SU-DHL-6 (cell line): ENCODE measurements at regions not wholly inside any gene's neighbourhood (a gene's known extent, or its start where the extent isn't known, plus 50 kb on each side); places are given as distances from the start of the nearest gene placed in this dataset.
"Not testable (repeated sequence)": the region's sequence is repeated elsewhere in the genome, so short reads cannot be mapped to it uniquely, and the experiment has no call there.

Source experiments
- H2AFZ ChIP-seq: fragments of 200-600 bp; sonication (generic); 2 replicates; pipeline ENCODE4 v1.6.1; 2014; ENCODE audit warnings: low read depth, mild to moderate bottlenecking, moderate library complexity, mixed read lengths, antibody characterized with exemption, low read length; ENCODE audit not compliant: severe bottlenecking
- H3F3A ChIP-seq: fragments of 200-600 bp; shearing (Covaris generic); 2 replicates; pipeline ENCODE4 v1.6.0; 2016; ENCODE audit warnings: antibody characterized with exemption, mild to moderate bottlenecking; ENCODE audit not compliant: insufficient read depth
- H3K27ac ChIP-seq: fragments of 200-600 bp; sonication (generic); 2 replicates; pipeline ENCODE4 v1.5.1; 2016; ENCODE audit warnings: low read depth, mild to moderate bottlenecking, low read length, moderate library complexity, mixed read lengths
- H3K27me3 ChIP-seq: fragments of 200-600 bp; sonication (generic), shearing (Covaris generic); 2 replicates; pipeline ENCODE4 v1.6.0; 2014; ENCODE audit warnings: mild to moderate bottlenecking, low read length
- H3K36me3 ChIP-seq: fragments of 200-600 bp; sonication (generic); 2 replicates; pipeline ENCODE4 v1.6.1; 2014; ENCODE audit warnings: mild to moderate bottlenecking, low read length, mixed read lengths
- H3K4me2 ChIP-seq: fragments of 300-600, 200-600 bp; shearing (Covaris generic), sonication (generic); 2 replicates; pipeline ENCODE4 v1.6.0; 2014; ENCODE audit warnings: low read length, low read depth, mild to moderate bottlenecking; ENCODE audit not compliant: poor library complexity, severe bottlenecking
- H3K4me3 ChIP-seq: fragments of 200-600 bp; sonication (generic); 2 replicates; pipeline ENCODE4 v1.5.1; 2014; ENCODE audit warnings: antibody characterized with exemption, low read length, mild to moderate bottlenecking, mixed read lengths; ENCODE audit not compliant: insufficient read depth, poor library complexity, severe bottlenecking
- H3K79me2 ChIP-seq: fragments of 200-600 bp; sonication (generic); 2 replicates; pipeline ENCODE4 v1.6.1; 2014; ENCODE audit warnings: mild to moderate bottlenecking, low read length, moderate library complexity; ENCODE audit not compliant: insufficient read depth
- H3K9ac ChIP-seq: fragments of 200-600 bp; sonication (generic); 2 replicates; pipeline ENCODE4 v1.7.0; 2014; ENCODE audit warnings: mild to moderate bottlenecking, low read length
- H3K9me2 ChIP-seq: fragments of 200-600 bp; sonication (generic); replicated peaks from 2 replicates; pipeline ENCODE4 v1.6.1; 2014; ENCODE audit warnings: low read length; ENCODE audit not compliant: insufficient read depth
- H3K9me3 ChIP-seq: fragments of 200-600 bp; sonication (generic); 2 replicates; pipeline ENCODE4 v1.6.1; 2014; ENCODE audit warnings: low read length, mixed read lengths; ENCODE audit not compliant: insufficient read depth
- H4K20me1 ChIP-seq: fragments of 200-600 bp; sonication (generic); 2 replicates; pipeline ENCODE4 v1.6.1; 2014; ENCODE audit warnings: low read depth, mild to moderate bottlenecking, antibody characterized with exemption, low read length, moderate library complexity, mixed read lengths
- EZH2phosphoT487 ChIP-seq: fragments of 200-600 bp; sonication (generic), shearing (Covaris generic); conservative IDR thresholded peaks from 2 replicates; pipeline ENCODE4 v1.6.1; 2018; ENCODE audit warnings: mild to moderate bottlenecking, antibody characterized with exemption, low read length, moderate library complexity, mixed read lengths
- TF ChIP-seq, protein P1 (sequence below): fragments of 200-600 bp; sonication (generic); IDR thresholded peaks from one replicate; pipeline ENCODE4 v1.5.1; 2017; ENCODE audit warnings: antibody characterized with exemption, mild to moderate bottlenecking, low read length, moderate library complexity; ENCODE audit not compliant: insufficient read depth, poor library complexity, severe bottlenecking

DNA sequence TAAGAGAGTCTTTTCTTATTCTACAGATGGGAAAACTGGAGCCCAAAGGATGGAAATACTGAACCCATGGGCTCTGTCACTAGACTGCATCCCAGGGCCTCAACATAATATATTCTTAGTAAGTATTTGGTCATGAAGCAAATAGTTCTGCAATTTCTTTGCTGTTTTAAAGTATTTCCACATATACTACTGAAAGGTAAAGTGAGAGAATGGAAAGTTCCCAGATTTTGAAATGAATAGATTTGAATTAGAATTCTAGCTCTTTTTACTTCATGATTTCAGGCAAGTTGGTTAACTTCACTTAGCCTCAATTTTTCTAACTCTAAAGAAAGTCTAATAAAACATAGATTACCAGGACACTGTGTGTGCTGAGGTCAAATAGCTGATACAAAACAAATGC is 95.6 kb upstream of the FGGY start:
- H3K4me2 ChIP-seq: no peak overlapping the region
- no peaks in the 10 kb centered on the region for H3F3A ChIP-seq
- H3K9me2 ChIP-seq: no peaks in the 10 kb centered on the region
- H3K27ac ChIP-seq: no peak overlapping the region
- no peak overlapping the region for H3K9ac ChIP-seq
- H4K20me1 ChIP-seq: no peaks in the 10 kb centered on the region
- H3K36me3 ChIP-seq: no peaks in the 10 kb centered on the region
- H2AFZ ChIP-seq: no peak overlapping the region
- no peaks in the 10 kb centered on the region for H3K79me2 ChIP-seq
- H3K4me3 ChIP-seq: no peak overlapping the region
- H3K27me3 ChIP-seq: no peaks in the 10 kb centered on the region
- H3K9me3 ChIP-seq: no peaks in the 10 kb centered on the region
- TF ChIP-seq, protein P1, sequence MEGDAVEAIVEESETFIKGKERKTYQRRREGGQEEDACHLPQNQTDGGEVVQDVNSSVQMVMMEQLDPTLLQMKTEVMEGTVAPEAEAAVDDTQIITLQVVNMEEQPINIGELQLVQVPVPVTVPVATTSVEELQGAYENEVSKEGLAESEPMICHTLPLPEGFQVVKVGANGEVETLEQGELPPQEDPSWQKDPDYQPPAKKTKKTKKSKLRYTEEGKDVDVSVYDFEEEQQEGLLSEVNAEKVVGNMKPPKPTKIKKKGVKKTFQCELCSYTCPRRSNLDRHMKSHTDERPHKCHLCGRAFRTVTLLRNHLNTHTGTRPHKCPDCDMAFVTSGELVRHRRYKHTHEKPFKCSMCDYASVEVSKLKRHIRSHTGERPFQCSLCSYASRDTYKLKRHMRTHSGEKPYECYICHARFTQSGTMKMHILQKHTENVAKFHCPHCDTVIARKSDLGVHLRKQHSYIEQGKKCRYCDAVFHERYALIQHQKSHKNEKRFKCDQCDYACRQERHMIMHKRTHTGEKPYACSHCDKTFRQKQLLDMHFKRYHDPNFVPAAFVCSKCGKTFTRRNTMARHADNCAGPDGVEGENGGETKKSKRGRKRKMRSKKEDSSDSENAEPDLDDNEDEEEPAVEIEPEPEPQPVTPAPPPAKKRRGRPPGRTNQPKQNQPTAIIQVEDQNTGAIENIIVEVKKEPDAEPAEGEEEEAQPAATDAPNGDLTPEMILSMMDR: no peak
- no peak for TF ChIP-seq EZH2phosphoT487

DNA sequence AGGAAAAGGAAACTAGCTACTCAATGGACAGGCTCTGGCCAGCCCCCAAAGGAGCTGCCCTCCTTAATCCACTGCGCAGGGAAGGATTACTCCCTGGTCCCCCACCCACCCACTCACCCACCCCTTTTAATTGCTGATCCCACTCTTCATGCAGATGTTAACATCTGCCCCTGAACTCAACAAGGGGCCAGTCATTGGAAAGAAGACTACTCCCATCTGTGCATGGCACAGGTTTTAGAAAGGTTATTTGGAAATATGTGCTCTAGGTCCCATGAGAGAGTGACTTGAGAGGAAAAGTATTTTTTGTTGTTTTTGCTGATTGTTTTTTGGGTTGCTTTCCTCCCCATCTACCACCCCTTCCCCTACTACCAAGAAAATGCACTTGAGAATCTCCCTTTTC is 94.4 kb upstream of the FGGY start:
- no peaks in the 10 kb centered on the region for H3K79me2 ChIP-seq
- H3F3A ChIP-seq: no peaks in the 10 kb centered on the region
- no peaks in the 10 kb centered on the region for H3K27me3 ChIP-seq
- H3K27ac ChIP-seq: no peak overlapping the region
- H3K9me2 ChIP-seq: no peaks in the 10 kb centered on the region
- H3K9me3 ChIP-seq: no peaks in the 10 kb centered on the region
- no peaks in the 10 kb centered on the region for H4K20me1 ChIP-seq
- H3K36me3 ChIP-seq: no peaks in the 10 kb centered on the region
- no peak overlapping the region for H3K9ac ChIP-seq
- H3K4me3 ChIP-seq: no peak overlapping the region
- H3K4me2 ChIP-seq: no peak overlapping the region
- TF ChIP-seq EZH2phosphoT487: no peak
- TF ChIP-seq, protein P1: no peak
- H2AFZ ChIP-seq: no peak overlapping the region

DNA sequence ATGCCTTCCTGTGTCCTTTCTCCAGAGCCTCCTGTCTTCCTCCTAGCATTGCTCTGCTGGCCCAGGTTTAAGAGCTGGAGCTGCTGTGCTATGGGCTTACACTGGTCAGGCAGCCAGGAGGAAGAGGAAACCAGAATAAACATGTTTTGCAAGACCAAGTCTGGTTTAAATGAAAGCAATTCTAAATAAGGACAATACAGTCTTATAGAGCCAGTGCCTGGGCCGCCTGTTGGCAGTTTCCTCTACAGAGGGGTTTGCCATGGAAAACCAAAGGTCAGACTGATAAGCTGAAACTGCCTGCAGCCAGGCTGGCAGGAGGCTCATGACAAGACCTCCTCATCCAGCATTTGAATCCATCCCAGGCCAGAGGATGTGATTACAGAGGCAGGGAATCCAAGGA is 92.9 kb upstream of the FGGY start:
- Histone ChIP-seq H2AFZ (no peak overlapping the region), H3K27me3 (no peaks in the 10 kb centered on the region), H4K20me1 (no peaks in the 10 kb centered on the region), H3K9ac (no peak overlapping the region), H3K9me3 (no peaks in the 10 kb centered on the region), H3K9me2 (no peaks in the 10 kb centered on the region), H3K4me3 (no peak overlapping the region), H3K27ac (no peak overlapping the region), H3K4me2 (no peak overlapping the region), H3F3A (no peaks in the 10 kb centered on the region), H3K79me2 (no peaks in the 10 kb centered on the region), H3K36me3 (no peaks in the 10 kb centered on the region)
- TF ChIP-seq, protein P1: no peak
- TF ChIP-seq EZH2phosphoT487: no peak

DNA sequence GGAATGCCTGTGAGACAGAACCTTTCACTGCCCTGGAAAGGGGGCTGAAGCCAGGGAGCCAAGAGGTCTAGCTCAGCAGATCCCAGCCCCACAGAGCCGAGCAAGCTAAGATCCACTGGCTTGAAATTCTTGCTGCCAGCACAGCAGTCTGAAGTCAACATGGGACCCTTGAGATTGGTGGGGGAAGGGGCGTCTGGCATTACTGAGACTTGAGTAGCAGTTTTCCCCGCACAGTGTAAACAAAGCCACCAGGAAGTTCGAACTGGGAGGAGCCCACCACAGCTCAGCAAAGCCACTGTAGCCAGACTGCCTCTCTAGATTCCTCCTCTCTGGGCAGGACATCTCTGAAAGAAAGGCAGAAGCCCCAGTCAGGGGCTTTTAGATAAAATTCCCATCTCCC is 90.3 kb upstream of the FGGY start:
- H3K9me3 ChIP-seq, H2AFZ ChIP-seq, H3K4me3 ChIP-seq, H3K79me2 ChIP-seq, H4K20me1 ChIP-seq, H3K9me2 ChIP-seq, H3K36me3 ChIP-seq, H3F3A ChIP-seq, H3K27ac ChIP-seq, H3K4me2 ChIP-seq, H3K9ac ChIP-seq, H3K27me3 ChIP-seq: not testable (repeated sequence)

DNA sequence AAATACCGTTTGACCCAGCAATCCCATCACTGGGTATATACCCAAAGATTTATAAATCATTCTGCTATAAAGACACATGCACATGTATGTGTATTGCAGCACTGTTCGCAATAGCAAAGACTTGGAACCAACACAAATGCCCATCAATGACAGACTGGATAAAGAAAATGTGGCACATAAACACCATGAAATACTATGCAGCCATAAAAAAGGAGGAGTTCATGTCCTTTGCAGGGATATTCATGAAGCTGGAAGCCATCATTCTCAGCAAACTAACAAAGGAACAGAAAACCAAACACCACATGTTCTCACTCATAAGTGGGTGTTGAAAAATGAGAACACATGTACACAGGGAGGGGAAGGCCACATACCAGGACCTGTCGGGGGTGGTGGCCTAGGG is 86.5 kb upstream of the FGGY start:
- not testable (repeated sequence) for H3K27ac ChIP-seq, H3K27me3 ChIP-seq, H3K9me2 ChIP-seq, H2AFZ ChIP-seq, H4K20me1 ChIP-seq, H3K9me3 ChIP-seq, H3K4me2 ChIP-seq, H3K9ac ChIP-seq, H3K36me3 ChIP-seq, H3K4me3 ChIP-seq, H3K79me2 ChIP-seq, H3F3A ChIP-seq
